Esophagus muscularis mucosa (tissue), 4 donors: ENCODE measurements at regions not wholly inside any gene's neighbourhood (a gene's known extent, or its start where the extent isn't known, plus 50 kb on each side); places are given as distances from the start of the nearest gene placed in this dataset.

Source experiments
- EP300 ChIP-seq: sonication (generic); formaldehyde crosslinking; IDR thresholded peaks from one replicate; pipeline ENCODE4 v1.6.1; 2017; ENCODE audit warnings: antibody characterized with exemption
- POLR2A ChIP-seq: fragments of 450-650 bp; IDR thresholded peaks from one replicate; pipeline ENCODE4 v1.6.1; 2017; ENCODE audit warnings: antibody characterized with exemption, moderate library complexity, mild to moderate bottlenecking, low read depth
- TF ChIP-seq, protein P1 (sequence below), 3 experiments: fragments of 200-600 bp in 2 of 3; fragments of 450-650 bp in 1 of 3; sonication (generic) in 2 of 3; IDR thresholded peaks; one replicate each; pipeline ENCODE4 v1.5.1; 2017 to 2019; ENCODE audit warnings: antibody characterized with exemption in 3 of 3, mild to moderate bottlenecking in 2 of 3, moderate library complexity in 1 of 3

DNA sequence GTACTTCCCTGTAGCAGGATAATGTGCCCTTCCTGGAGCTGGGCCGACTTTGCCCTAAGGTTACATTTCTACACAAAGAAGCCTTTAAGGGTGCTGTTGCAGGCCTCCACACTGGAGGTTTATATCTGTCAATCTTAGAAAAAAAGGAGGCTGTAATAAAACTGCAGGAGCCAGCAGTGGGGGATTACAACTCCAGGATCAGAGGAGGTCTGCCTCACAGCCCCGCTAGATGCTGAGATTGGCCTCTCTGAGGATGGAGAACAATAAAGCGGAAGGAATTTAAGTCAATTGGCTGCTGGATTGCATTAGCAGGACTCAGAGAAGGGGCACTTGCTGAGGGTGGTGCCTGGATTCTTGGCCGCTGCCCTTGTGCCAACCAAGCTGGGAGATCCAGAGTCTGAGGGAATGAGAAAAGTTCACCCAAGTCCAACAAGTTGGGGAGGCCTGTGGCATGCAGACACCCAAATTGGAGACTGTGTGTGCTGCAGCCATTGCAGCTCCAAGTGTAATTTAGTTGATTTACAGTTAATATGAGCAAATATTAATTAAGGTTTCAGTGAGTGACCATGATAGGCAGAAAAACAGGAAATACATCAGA, 99.0 kb upstream of the SSBP2 start:
- TF ChIP-seq POLR2A (no peak), EP300 (no peak)
- TF ChIP-seq, protein P1, sequence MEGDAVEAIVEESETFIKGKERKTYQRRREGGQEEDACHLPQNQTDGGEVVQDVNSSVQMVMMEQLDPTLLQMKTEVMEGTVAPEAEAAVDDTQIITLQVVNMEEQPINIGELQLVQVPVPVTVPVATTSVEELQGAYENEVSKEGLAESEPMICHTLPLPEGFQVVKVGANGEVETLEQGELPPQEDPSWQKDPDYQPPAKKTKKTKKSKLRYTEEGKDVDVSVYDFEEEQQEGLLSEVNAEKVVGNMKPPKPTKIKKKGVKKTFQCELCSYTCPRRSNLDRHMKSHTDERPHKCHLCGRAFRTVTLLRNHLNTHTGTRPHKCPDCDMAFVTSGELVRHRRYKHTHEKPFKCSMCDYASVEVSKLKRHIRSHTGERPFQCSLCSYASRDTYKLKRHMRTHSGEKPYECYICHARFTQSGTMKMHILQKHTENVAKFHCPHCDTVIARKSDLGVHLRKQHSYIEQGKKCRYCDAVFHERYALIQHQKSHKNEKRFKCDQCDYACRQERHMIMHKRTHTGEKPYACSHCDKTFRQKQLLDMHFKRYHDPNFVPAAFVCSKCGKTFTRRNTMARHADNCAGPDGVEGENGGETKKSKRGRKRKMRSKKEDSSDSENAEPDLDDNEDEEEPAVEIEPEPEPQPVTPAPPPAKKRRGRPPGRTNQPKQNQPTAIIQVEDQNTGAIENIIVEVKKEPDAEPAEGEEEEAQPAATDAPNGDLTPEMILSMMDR (IDR thresholded peaks at IDR 0.05) = no peak
